NCI-H1436 treated with DMSO at 0.1 percent for 48 hours (cell line): ENCODE measurements at regions not wholly inside any gene's neighbourhood (a gene's known extent, or its start where the extent isn't known, plus 50 kb on each side); places are given as distances from the start of the nearest gene placed in this dataset.

Source experiments
- DNase-seq: peaks from one replicate; lab custom pipeline; 2025; lab: John Stamatoyannopoulos, UW

GRCh38 chr5:145204743-145205142 is 630.4 kb downstream of the PRELID2 start:
- no peak for DNase-seq

DNA sequence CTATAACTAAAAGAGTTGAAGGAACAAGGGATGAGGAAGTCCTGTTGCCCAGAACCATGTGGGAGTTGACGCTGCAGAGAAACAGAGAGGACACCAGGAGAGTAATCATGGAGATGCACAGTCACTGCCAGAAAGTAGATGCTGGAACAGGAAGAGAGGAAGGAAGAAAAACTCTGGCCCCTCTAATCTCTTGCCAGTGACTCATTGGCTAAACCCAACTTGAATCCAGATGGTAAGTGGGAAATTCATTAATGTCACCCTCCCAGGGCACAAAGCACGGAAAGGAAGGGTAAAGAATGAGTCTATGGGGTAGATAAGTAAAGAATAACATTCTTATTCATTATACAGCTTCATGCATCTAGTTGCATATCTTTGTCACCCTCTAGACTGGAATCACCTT is 631.9 kb downstream of the PRELID2 start:
- DNase-seq: no peak

DNA sequence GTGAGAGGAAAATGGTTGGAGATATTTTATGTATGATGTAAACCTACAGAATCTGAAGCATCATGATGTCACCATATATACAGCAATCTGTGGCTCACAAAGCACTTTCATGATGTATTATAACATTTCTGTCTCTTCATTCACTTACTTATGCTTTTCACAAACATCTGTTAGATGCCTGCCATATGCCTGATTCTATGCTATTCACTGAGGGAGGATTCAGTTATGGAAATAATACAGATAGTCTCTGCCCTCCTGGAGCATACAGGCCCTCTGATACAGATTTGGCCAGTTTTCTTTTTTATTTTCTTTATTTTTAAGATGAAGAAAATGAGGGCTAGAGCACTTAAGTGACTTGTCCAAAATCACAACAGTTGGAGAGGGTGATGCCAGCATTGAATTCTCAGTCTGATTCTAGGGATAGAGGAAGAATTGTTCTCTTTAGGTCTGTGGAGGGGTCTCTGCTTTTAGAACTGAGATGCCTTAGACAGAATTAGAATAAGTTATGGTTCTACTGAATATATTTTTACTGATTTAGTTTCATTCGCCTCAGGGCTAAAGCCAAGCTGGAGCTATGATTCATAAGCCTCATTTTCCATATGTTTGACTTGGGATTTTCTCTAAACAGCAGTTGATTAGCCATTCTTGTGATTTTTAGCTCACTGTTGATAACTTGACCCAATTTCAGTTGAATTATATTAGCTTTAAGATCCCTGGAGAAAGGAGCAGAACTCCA is 636.4 kb downstream of the PRELID2 start:
- no peak for DNase-seq

GRCh38 chr5:145189746-145190145 is 645.4 kb downstream of the PRELID2 start:
- no peak for DNase-seq

DNA sequence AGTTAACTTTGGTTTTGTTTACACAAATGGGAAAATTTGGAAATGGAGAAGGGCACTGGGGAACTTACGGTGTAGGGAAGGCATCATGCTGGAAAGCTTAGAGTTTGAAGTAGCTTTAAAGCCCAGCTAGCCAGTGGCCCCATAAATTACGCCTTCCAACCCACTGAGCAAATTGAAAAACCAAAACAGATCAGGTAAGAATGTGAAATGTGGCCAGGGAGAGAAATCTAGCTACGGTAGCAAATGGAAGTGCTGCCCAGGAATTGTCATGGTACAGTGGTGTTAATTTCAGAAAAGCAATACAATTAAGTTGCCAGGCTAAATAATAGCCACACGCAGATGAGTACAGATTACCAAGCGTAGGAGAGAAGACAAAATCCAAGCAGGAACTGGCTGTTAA is 654.8 kb downstream of the PRELID2 start:
- no peak for DNase-seq

DNA sequence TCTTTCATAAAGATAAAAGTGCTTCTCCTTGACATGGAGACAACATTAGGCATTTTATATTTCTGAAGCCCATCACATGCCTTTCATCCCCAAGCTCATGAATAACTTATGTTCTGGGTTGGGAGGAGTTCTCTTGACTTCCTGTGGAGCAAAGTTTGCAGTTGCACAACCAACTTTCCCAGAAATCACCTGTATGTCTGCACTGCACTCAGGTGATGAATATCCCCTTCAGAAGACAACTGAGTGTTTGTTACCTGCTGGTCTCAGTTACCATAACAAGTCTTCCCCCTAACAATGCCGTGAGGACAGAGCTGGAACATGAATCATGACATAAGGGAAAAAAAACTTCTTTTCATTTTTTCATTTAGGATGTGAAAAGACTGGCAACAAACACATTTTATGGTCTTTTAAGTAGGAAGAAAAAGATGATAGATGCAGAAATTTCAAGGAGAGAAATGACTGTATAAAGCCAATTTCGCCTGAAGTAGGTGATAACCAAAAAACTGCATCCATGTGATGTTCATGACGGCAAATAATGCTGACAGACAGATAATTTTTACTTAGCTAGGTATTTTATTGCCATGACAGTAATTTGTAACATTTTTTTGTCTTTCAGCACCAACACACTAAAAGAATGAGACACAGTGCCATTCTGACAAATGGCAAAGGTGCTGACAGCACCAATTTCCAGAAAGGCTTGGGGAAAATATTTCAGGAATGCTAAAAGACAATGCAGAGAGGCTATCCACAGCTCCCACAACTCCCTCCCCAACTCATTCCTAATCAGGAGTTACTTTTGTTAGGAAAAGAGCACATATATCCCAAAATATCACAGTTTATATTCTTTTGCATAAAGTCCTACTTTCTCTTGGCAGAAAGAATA is 656.3 kb downstream of the PRELID2 start:
- no peak for DNase-seq

- DNase-seq: no peak
These were observed 659.1 kb downstream of the PRELID2 start for GRCh38 chr5:145176041-145176440.

DNA sequence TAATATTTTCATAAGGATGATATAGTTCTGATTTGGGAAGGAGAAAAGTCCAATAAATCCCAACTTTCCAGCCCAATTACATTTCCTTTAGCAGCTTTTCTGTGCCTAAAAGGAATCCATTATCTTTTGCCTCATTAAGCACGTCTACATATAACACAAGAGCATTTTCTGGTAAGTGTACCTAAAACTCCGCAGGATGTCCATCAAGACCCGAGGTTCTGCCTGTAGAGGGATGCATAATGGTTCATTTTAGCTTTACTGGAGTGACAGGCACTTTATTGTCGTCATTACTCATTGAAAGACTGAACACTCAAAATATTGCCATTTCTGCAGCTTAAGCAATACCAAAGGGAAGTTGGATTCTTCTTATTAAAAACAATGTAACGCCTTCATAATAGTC is 669.0 kb downstream of the PRELID2 start:
- no peak for DNase-seq

- no peak for DNase-seq
These were observed 671.3 kb downstream of the PRELID2 start for GRCh38 chr5:145163876-145164275.

GRCh38 chr5:145162626-145163025 is 672.5 kb downstream of the PRELID2 start:
- DNase-seq: no peak

DNA sequence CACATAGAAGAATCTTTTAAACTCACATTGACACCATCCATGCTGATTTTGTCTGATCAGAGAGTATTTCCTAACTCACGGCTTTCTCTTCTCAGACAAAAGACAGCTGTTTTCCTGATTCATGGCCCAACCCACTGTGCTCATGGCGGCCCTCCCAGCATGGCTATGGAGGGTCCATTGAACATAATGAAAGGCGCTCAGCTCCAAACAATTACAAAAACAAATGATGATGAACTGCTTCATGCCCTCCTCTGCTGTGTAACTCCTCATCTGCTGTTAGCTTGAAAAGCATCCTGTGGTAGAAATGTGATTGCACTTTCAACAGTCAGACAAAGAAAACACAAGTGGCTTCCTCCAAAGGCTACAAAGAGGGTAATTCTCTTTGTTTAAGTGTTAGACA is 673.8 kb downstream of the PRELID2 start:
- DNase-seq: no peak

- DNase-seq: no peak
These were observed 674.5 kb downstream of the PRELID2 start for GRCh38 chr5:145160679-145161078.

GRCh38 chr5:145158730-145159129 is 676.4 kb downstream of the PRELID2 start:
- DNase-seq: no peak

DNA sequence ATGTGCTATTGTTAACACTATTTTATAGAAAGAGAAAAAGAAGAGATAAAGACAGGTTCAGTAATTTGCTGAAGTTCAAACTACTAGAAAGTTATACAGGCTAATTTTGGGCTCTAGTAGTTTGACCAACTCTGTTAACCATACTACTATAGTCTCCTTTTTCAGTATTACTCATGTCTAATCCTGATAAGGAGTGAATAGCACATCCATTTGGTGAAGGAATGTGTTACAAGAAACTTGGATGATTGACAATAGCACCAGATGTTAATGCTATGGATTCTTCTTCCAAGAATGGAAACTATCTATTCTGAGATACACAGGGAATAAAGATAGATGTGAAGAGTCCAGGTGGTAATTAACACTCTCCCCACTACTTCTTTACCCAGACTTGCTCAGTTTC is 677.3 kb downstream of the PRELID2 start:
- DNase-seq: no peak

- no peak for DNase-seq
These were observed 693.6 kb downstream of the PRELID2 start for GRCh38 chr5:145141534-145141933.

GRCh38 chr5:145130996-145131395 is 704.1 kb downstream of the PRELID2 start:
- DNase-seq: no peak

GRCh38 chr5:145129797-145130196 is 705.3 kb downstream of the PRELID2 start:
- no peak for DNase-seq

- no peak for DNase-seq
These were observed 710.3 kb downstream of the PRELID2 start for GRCh38 chr5:145124806-145125205.

DNA sequence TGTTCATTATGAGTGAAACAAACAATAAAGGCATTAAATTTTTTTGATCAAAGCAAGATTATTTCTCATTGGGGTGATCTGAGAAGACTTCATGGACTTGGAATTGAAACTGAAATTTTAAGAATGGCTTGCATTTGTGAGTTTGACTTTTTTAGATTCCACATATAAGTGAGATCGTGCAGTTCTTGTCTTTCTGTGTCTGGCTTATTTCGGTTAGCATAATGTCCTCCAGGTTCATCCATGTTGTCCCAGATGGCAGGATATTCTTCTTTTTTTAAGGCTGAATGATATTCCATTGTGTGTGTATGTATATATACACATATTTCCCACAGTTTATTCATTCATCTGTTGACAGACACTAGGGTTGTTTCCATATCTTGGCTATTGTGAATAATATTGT is 716.5 kb downstream of the PRELID2 start:
- DNase-seq: no peak

GRCh38 chr5:145118127-145118526 is 717.0 kb downstream of the PRELID2 start:
- no peak for DNase-seq

GRCh38 chr5:145117285-145117684 is 717.9 kb downstream of the PRELID2 start:
- DNase-seq: no peak

DNA sequence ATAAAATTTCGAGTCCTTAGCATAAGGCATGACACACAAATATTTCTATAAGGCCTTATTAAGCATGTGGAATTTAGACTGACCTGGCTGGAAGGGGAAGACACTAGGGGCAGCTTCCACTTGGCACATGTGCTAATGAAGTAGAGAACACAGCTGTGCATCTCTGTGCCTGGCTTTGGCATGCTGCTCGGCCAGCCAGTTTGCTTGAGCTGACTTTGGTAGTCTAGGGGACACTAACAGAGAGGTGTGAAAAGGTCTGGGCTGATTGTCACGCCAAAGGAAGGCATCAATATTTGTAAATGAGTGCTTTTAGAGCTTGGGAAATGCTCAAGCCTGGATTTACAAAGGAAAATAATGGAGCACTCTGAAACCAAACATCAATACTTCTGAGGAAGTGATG is 723.7 kb downstream of the PRELID2 start:
- DNase-seq: no peak

- no peak for DNase-seq
These were observed 724.3 kb downstream of the PRELID2 start for GRCh38 chr5:145110834-145111233.
